Colon (tissue), 2 donors: ENCODE measurements at regions not wholly inside any gene's neighbourhood (a gene's known extent, or its start where the extent isn't known, plus 50 kb on each side); places are given as distances from the start of the nearest gene placed in this dataset.

Experiments
- FAIRE-seq: peaks from 2 replicates; lab custom pipeline; 2012; peaks lifted over from hg19 to GRCh38; lab: Jason Lieb, UNC
- donor health status: control.
- donor health status: control.

GRCh38 chr3:68056556-68056955 lies 402.1 kb upstream of the SUCLG2 start:
- no peak for FAIRE-seq

- no peak for FAIRE-seq
Observed at GRCh38 chr3:68055215-68055614, 400.8 kb upstream of the SUCLG2 start.

GRCh38 chr3:68049776-68050175 lies 395.4 kb upstream of the SUCLG2 start:
- no peak for FAIRE-seq

- no peak for FAIRE-seq
Observed at GRCh38 chr3:68045976-68046375, 391.6 kb upstream of the SUCLG2 start.

GRCh38 chr3:68033867-68034266 lies 379.5 kb upstream of the SUCLG2 start:
- FAIRE-seq: no peak

GRCh38 chr3:68032209-68032608 lies 377.8 kb upstream of the SUCLG2 start:
- no peak for FAIRE-seq

GRCh38 chr3:68025189-68025588 lies 370.8 kb upstream of the SUCLG2 start:
- no peak for FAIRE-seq

- FAIRE-seq: no peak
Observed at GRCh38 chr3:68019876-68020275, 365.5 kb upstream of the SUCLG2 start.

- FAIRE-seq: no peak
Observed at GRCh38 chr3:68018275-68018674, 363.9 kb upstream of the SUCLG2 start.

- no peak for FAIRE-seq
Observed at GRCh38 chr3:68017069-68017468, 362.7 kb upstream of the SUCLG2 start.

GRCh38 chr3:68009900-68010299 lies 355.5 kb upstream of the SUCLG2 start:
- FAIRE-seq: no peak

GRCh38 chr3:68007621-68008226 lies 353.3 kb upstream of the SUCLG2 start:
- no peak for FAIRE-seq

GRCh38 chr3:68006646-68007045 lies 352.2 kb upstream of the SUCLG2 start:
- no peak for FAIRE-seq

- no peak for FAIRE-seq
Observed at GRCh38 chr3:68004091-68004490, 349.7 kb upstream of the SUCLG2 start.

GRCh38 chr3:67998281-67998680 lies 343.9 kb upstream of the SUCLG2 start:
- FAIRE-seq: no peak

GRCh38 chr3:67995206-67995605 lies 340.8 kb upstream of the SUCLG2 start:
- no peak for FAIRE-seq

- no peak for FAIRE-seq
Observed at GRCh38 chr3:67986706-67987105, 332.3 kb upstream of the SUCLG2 start.

- no peak for FAIRE-seq
Observed at GRCh38 chr3:67983166-67983565, 328.8 kb upstream of the SUCLG2 start.

GRCh38 chr3:67981077-67981476 lies 326.7 kb upstream of the SUCLG2 start:
- no peak for FAIRE-seq

GRCh38 chr3:67979342-67979741 lies 324.9 kb upstream of the SUCLG2 start:
- FAIRE-seq: no peak

- no peak for FAIRE-seq
Observed at GRCh38 chr3:67977762-67978161, 323.4 kb upstream of the SUCLG2 start.

GRCh38 chr3:67976663-67977062 lies 322.3 kb upstream of the SUCLG2 start:
- no peak for FAIRE-seq

GRCh38 chr3:67964596-67964995 lies 310.2 kb upstream of the SUCLG2 start:
- no peak for FAIRE-seq

GRCh38 chr3:67957268-67957667 lies 302.9 kb upstream of the SUCLG2 start:
- FAIRE-seq: no peak
